GM12878 (cell line): ENCODE measurements at regions not wholly inside any gene's neighbourhood (a gene's known extent, or its start where the extent isn't known, plus 50 kb on each side); places are given as distances from the start of the nearest gene placed in this dataset.

ENCODE experiments used
- ATAC-seq: fragments of 200-7000 bp; cut with Tn5 transposase; 3 replicates; pipeline ENCODE4 v1.9.1; 2020; ENCODE audit warnings: mild to moderate bottlenecking, moderate library complexity
- BruUV-seq: library from RNA; stranded (reverse); fragments of 400-500 nt; replicated peaks from 2 replicates; lab custom pipeline; 2021; lab: Mats Ljungman, UMichigan
- CTCF ChIA-PET: fragments of 300-600 bp; sonication (Branson Sonifier 250); formaldehyde crosslinking; extraction: SDS; loops from one replicate; lab custom pipeline; 2021; ENCODE audit warnings: inconsistent platforms; lab: Yijun Ruan, JAX
- POLR2A ChIA-PET: fragments of 350-600 bp; formaldehyde crosslinking; extraction: SDS; loops from one replicate; lab custom pipeline; 2021; ENCODE audit warnings: inconsistent platforms; lab: Charles Lee
- RAD21 ChIA-PET: fragments of 300-600 bp; sonication (Branson Sonifier 250); formaldehyde crosslinking; loops from one replicate; lab custom pipeline; 2023; ENCODE audit warnings: antibody characterized with exemption; ENCODE audit not compliant: unreplicated experiment; lab: Charles Lee
- SMC1A ChIA-PET: fragments of 300-600 bp; sonication (Branson Sonifier 250); formaldehyde crosslinking; loops from one replicate; lab custom pipeline; 2023; ENCODE audit not compliant: unreplicated experiment, uncharacterized antibody; lab: Charles Lee
- DNase-seq: peaks from one replicate; pipeline ENCODE4 v3.0.0-alpha.2; 2011; ENCODE audit warnings: low read depth, low spot score
- FAIRE-seq: peaks from 3 replicates; lab custom pipeline; 2011; peaks lifted over from hg19 to GRCh38; lab: Jason Lieb, UNC
- H2AFZ ChIP-seq: 2 replicates; pipeline ENCODE4 v1.6.0; 2011; ENCODE audit warnings: low read depth, low read length, control low read depth; ENCODE audit not compliant: control insufficient read depth
- H3K27ac ChIP-seq: 2 replicates; pipeline ENCODE4 v1.5.1; 2011; ENCODE audit warnings: control low read depth; ENCODE audit not compliant: control insufficient read depth, insufficient read depth
- H3K27me3 ChIP-seq, 2 experiments: replicated peaks in 1 of 2; 2 replicates each; pipeline versions ENCODE4 v1.6.0 to v1.6.1; 2011; ENCODE audit warnings: low read length in 1 of 2; ENCODE audit not compliant: control insufficient read depth in 2 of 2, insufficient read depth in 2 of 2
- H3K36me3 ChIP-seq, 2 experiments: 2 replicates each; pipeline ENCODE4 v1.5.1; 2011; ENCODE audit warnings: low read length in 1 of 2; ENCODE audit not compliant: control insufficient read depth in 2 of 2, insufficient read depth in 2 of 2
- H3K4me1 ChIP-seq: 2 replicates; pipeline ENCODE4 v1.6.1; 2011; ENCODE audit warnings: mild to moderate bottlenecking, low read length, moderate library complexity, mixed read lengths; ENCODE audit not compliant: control insufficient read depth, insufficient read depth
- H3K4me2 ChIP-seq: 2 replicates; pipeline ENCODE4 v1.6.0; 2011; ENCODE audit warnings: control low read depth; ENCODE audit not compliant: control insufficient read depth, insufficient read depth
- H3K4me3 ChIP-seq: fragments of 200-600 bp; sonication (generic); 2 replicates; pipeline ENCODE4 v1.5.1; 2016
- H3K79me2 ChIP-seq: 2 replicates; pipeline ENCODE4 v1.6.0; 2011; ENCODE audit warnings: low read length; ENCODE audit not compliant: control insufficient read depth, insufficient read depth
- H3K9ac ChIP-seq: 2 replicates; pipeline ENCODE4 v1.8.0; 2011; ENCODE audit warnings: low read length, control low read depth, mixed read lengths; ENCODE audit not compliant: control insufficient read depth, insufficient read depth
- H3K9me3 ChIP-seq: replicated peaks from 3 replicates; pipeline ENCODE4 v1.5.1; 2011; ENCODE audit warnings: mild to moderate bottlenecking, low read length; ENCODE audit not compliant: control insufficient read depth, insufficient read depth
- H4K20me1 ChIP-seq: 2 replicates; pipeline ENCODE4 v1.6.0; 2011; ENCODE audit not compliant: control insufficient read depth, insufficient read depth
- FOXK2 ChIP-seq: fragments of 450-650 bp; IDR thresholded peaks from 2 replicates; pipeline ENCODE4 v1.6.1; 2017; ENCODE audit warnings: mild to moderate bottlenecking, moderate library complexity
- MTA2 ChIP-seq: fragments of 450-650 bp; IDR thresholded peaks from 2 replicates; pipeline ENCODE4 v1.6.1; 2016; ENCODE audit warnings: low read depth, mild to moderate bottlenecking, moderate library complexity
- NR2C1 ChIP-seq: fragments of 450-650 bp; IDR thresholded peaks from 2 replicates; pipeline ENCODE4 v1.6.1; 2017; ENCODE audit warnings: antibody characterized with exemption, mild to moderate bottlenecking, moderate library complexity
- PAX8 ChIP-seq: fragments of 450-650 bp; IDR thresholded peaks from 2 replicates; pipeline ENCODE4 v1.6.1; 2017; ENCODE audit warnings: mild to moderate bottlenecking, moderate library complexity
- PML ChIP-seq: IDR thresholded peaks from 2 replicates; pipeline ENCODE4 v1.6.1; 2012; ENCODE audit warnings: low read length, inconsistent platforms
- WRNIP1 ChIP-seq: IDR thresholded peaks from 2 replicates; pipeline ENCODE4 v1.6.1; 2011; ENCODE audit warnings: low read depth, low read length, improper control_type of control experiment, borderline replicate concordance
- WGBS: methylation state at CpG from one replicate; pipeline ENCODE4 v1.1.6; 2016; ENCODE audit warnings: low lambda C conversion rate; ENCODE audit not compliant: insufficient replicate concordance, insufficient coverage; ENCODE audit errors: missing lambda C conversion rate; 5-methylcytosine and 5-hydroxymethylcytosine counted together
- in situ Hi-C: fragments of 300-500 bp; cut with MboI; formaldehyde crosslinking; loops from 9 replicates; pipeline ENCODE4 v1.14.3; 2018; ENCODE audit warnings: mixed read lengths
- intact Hi-C: fragments of 100-400 bp; cut with micrococcal nuclease; formaldehyde crosslinking; loops from one replicate; pipeline ENCODE4 v1.14.2; 2022; ENCODE audit not compliant: unreplicated experiment
- TF ChIP-seq, protein P1 (sequence below): fragments of 150-350 bp; IDR thresholded peaks from 2 replicates; pipeline ENCODE4 v1.6.1; 2014; ENCODE audit warnings: mild to moderate bottlenecking, low read depth, low read length
- TF ChIP-seq, protein P2 (sequence below): fragments of 450-650 bp; IDR thresholded peaks from 2 replicates; pipeline ENCODE4 v1.6.1; 2016; ENCODE audit warnings: mild to moderate bottlenecking, moderate library complexity, borderline replicate concordance

DNA sequence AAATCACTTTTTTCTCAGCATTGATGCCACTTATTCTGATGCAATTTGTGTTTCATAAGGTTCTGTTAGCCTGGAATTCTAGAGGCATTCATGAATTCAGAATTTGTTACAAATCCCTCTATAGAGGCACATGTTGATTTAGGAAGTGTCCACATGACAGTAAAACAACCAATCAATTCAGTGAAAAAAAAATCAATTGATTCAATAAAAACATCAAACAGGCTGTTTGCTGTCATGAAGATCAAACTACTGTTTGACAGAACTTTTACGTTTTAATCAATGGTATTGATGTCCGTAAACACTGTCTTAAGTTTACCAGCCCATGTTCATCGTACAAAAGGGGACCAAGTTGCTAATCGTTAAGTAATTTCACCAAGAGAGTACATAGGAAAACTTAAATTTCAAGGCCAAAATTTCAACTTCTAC is 261.5 kb downstream of the FIGN start (continued):
- TF ChIP-seq, protein P1, sequence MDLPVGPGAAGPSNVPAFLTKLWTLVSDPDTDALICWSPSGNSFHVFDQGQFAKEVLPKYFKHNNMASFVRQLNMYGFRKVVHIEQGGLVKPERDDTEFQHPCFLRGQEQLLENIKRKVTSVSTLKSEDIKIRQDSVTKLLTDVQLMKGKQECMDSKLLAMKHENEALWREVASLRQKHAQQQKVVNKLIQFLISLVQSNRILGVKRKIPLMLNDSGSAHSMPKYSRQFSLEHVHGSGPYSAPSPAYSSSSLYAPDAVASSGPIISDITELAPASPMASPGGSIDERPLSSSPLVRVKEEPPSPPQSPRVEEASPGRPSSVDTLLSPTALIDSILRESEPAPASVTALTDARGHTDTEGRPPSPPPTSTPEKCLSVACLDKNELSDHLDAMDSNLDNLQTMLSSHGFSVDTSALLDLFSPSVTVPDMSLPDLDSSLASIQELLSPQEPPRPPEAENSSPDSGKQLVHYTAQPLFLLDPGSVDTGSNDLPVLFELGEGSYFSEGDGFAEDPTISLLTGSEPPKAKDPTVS, result no peak
- TF ChIP-seq, protein P2, sequence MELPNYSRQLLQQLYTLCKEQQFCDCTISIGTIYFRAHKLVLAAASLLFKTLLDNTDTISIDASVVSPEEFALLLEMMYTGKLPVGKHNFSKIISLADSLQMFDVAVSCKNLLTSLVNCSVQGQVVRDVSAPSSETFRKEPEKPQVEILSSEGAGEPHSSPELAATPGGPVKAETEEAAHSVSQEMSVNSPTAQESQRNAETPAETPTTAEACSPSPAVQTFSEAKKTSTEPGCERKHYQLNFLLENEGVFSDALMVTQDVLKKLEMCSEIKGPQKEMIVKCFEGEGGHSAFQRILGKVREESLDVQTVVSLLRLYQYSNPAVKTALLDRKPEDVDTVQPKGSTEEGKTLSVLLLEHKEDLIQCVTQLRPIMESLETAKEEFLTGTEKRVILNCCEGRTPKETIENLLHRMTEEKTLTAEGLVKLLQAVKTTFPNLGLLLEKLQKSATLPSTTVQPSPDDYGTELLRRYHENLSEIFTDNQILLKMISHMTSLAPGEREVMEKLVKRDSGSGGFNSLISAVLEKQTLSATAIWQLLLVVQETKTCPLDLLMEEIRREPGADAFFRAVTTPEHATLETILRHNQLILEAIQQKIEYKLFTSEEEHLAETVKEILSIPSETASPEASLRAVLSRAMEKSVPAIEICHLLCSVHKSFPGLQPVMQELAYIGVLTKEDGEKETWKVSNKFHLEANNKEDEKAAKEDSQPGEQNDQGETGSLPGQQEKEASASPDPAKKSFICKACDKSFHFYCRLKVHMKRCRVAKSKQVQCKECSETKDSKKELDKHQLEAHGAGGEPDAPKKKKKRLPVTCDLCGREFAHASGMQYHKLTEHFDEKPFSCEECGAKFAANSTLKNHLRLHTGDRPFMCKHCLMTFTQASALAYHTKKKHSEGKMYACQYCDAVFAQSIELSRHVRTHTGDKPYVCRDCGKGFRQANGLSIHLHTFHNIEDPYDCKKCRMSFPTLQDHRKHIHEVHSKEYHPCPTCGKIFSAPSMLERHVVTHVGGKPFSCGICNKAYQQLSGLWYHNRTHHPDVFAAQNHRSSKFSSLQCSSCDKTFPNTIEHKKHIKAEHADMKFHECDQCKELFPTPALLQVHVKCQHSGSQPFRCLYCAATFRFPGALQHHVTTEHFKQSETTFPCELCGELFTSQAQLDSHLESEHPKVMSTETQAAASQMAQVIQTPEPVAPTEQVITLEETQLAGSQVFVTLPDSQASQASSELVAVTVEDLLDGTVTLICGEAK, result no peak
- TF ChIP-seq FOXK2, result no peak
- TF ChIP-seq PAX8, result no peak
- no peak for TF ChIP-seq PML
- TF ChIP-seq NR2C1, result no peak

- POLR2A ChIA-PET, result no interaction called here
- no TSS peak for BruUV-seq
- FAIRE-seq, result no peak
Observed at GRCh38 chr2:163471947-163472346, 263.9 kb downstream of the FIGN start.

More at GRCh38 chr2:163471947-163472346, 263.9 kb downstream of the FIGN start:
- ATAC-seq, result no peak
- WGBS, result 0% methylated on average over 1 of the region's 1 CpG
- Histone ChIP-seq H3K4me2 (no peak overlapping the region), H3K4me1 (no peaks in the 10 kb centered on the region), H3K27me3 (no peaks in the 10 kb centered on the region), H3K9me3 (no peaks in the 10 kb centered on the region), H3K4me3 (no peak overlapping the region), H3K36me3 (no peaks in the 10 kb centered on the region), H3K79me2 (no peaks in the 10 kb centered on the region), H3K9ac (no peak overlapping the region), H3K27ac (no peak overlapping the region), H4K20me1 (no peaks in the 10 kb centered on the region), H2AFZ (no peak overlapping the region)
- DNase-seq, result no peak
- in situ Hi-C loops, result no loop called here
- CTCF ChIA-PET, result no interaction called here
- SMC1A ChIA-PET, result interaction anchor here (1.2 to 1.4 kb wide), 3 partner anchors 11 to 152 kb away, joined by 3 read pairs; no protein-coding TSS in a partner anchor
- RAD21 ChIA-PET, result no interaction called here
- intact Hi-C loops, result no loop called here
- no peak for TF ChIP-seq WRNIP1
- TF ChIP-seq MTA2, result no peak
- TF ChIP-seq NR2C1, result no peak
